HG02610 (cell line): ENCODE measurements at regions not wholly inside any gene's neighbourhood (a gene's known extent, or its start where the extent isn't known, plus 50 kb on each side); places are given as distances from the start of the nearest gene placed in this dataset.

Experiments
- ATAC-seq: cut with Tn5 transposase; IDR thresholded peaks from one replicate; pipeline ENCODE4 v1.9.1; 2021; ENCODE audit warnings: mild to moderate bottlenecking, moderate library complexity; ENCODE audit not compliant: unreplicated experiment

- no peak for ATAC-seq
These were observed 60.6 kb upstream of the ARL15 start for GRCh38 chr5:54370982-54371381.

- ATAC-seq: no peak
These were observed 57.5 kb upstream of the ARL15 start for GRCh38 chr5:54367844-54368243.

- no peak for ATAC-seq
These were observed 56.3 kb upstream of the ARL15 start for GRCh38 chr5:54366707-54367106.

- no peak for ATAC-seq
These were observed 53.3 kb upstream of the ARL15 start for GRCh38 chr5:54363669-54364068.

- ATAC-seq: no peak
These were observed 52.7 kb upstream of the ARL15 start for GRCh38 chr5:54362992-54363625.

- no peak for ATAC-seq
These were observed 52.1 kb upstream of the ARL15 start for GRCh38 chr5:54362434-54362833.

- ATAC-seq: no peak
These were observed 51.5 kb upstream of the ARL15 start for GRCh38 chr5:54361691-54362411.

- ATAC-seq: no peak
These were observed 50.7 kb upstream of the ARL15 start for GRCh38 chr5:54360925-54361662.
